Adrenal gland (tissue), 9 donors: ENCODE measurements at regions not wholly inside any gene's neighbourhood (a gene's known extent, or its start where the extent isn't known, plus 50 kb on each side); places are given as distances from the start of the nearest gene placed in this dataset.

Source experiments
- DNase-seq, 7 donors: peaks; one replicate each; pipeline ENCODE4 v3.0.0-alpha.2; 2019 to 2020
- H3K27ac ChIP-seq, 5 donors: fragments of 200-600 bp; sonication (generic) in 4 of 5; 1 replicate in 3 of 5; 2 replicates in 2 of 5; pipeline versions ENCODE4 v1.5.1 to v1.8.0; 2016 to 2020; ENCODE audit warnings: mild to moderate bottlenecking in 1 of 5
- H3K27me3 ChIP-seq: fragments of 200-600 bp; 2 replicates; pipeline ENCODE4 v1.8.0; 2021
- H3K36me3 ChIP-seq, 2 donors: fragments of 200-600 bp; replicated peaks in 1 of 2; 1 replicate in 1 of 2; 2 replicates in 1 of 2; pipeline versions ENCODE4 v1.5.1 to v1.8.0; 2018 to 2022
- H3K4me1 ChIP-seq, 2 donors: fragments of 200-600 bp; replicated peaks in 1 of 2; 1 replicate in 1 of 2; 2 replicates in 1 of 2; pipeline versions ENCODE4 v1.5.1 to v1.8.0; 2018 to 2021
- H3K4me3 ChIP-seq, 4 donors: fragments of 200-600 bp; sonication (generic) in 3 of 4; one replicate each; pipeline ENCODE4 v1.5.1; 2016 to 2018
- H3K9me3 ChIP-seq, 3 donors: fragments of 200-600 bp; sonication (generic) in 1 of 3; replicated peaks in 1 of 3; 1 replicate in 2 of 3; 2 replicates in 1 of 3; pipeline versions ENCODE4 v1.5.1 to v1.8.0; 2016 to 2021
- CTCF ChIP-seq, 6 experiments: fragments of 450-650 bp in 4 of 6; fragments of 200-600 bp in 2 of 6; sonication (generic) in 1 of 6; IDR thresholded peaks; 1 replicate in 5 of 6; 2 replicates in 1 of 6; pipeline versions ENCODE4 v1.5.1 to v1.8.0; 2016 to 2021; ENCODE audit warnings: antibody characterized with exemption in 6 of 6, mild to moderate bottlenecking in 2 of 6, moderate library complexity in 1 of 6
- POLR2A ChIP-seq, 2 donors: fragments of 450-650 bp; IDR thresholded peaks; one replicate each; pipeline ENCODE4 v1.6.1; 2017; ENCODE audit warnings: antibody characterized with exemption in 2 of 2, mild to moderate bottlenecking in 2 of 2, moderate library complexity in 1 of 2
- WGBS, 4 donors: extraction: QIAGEN DNeasy Blood & Tissue Kit in 2 of 4; methylation state at CpG; one replicate each; pipeline versions ENCODE4 v1.1.5 to v1.1.7; 2013 to 2017; 5-methylcytosine and 5-hydroxymethylcytosine counted together
- intact Hi-C, 2 donors: fragments of 100-400 bp; cut with DNase I; formaldehyde crosslinking; loops; one replicate each; pipeline versions ENCODE4 v1.14.1 to v1.15.0; 2022 to 2023
- donor health status: healthy with polysubstance abuse.
- donor health status: Bipolar disorder and iron deficiency.
- donor health status: DM: yes; HTN: yes; CAD: no.
- donor health status: DM: no; HTN: no; CAD: no.
- donor health status: DM: no; HTN: no; CAD: no.

GRCh38 chr2:139949242-139949972 lies 1169.2 kb upstream of the NXPH2 start:
- intact Hi-C loops, result no loop called here
- Histone ChIP-seq H3K27ac (no peak overlapping the region), H3K4me1 (no peaks in the 10 kb centered on the region), H3K36me3 (no peaks in the 10 kb centered on the region), H3K27me3 (no peaks in the 10 kb centered on the region), H3K9me3 (no peaks in the 10 kb centered on the region), H3K4me3 (no peak overlapping the region)
- WGBS, 4 donors, result 81 to 87% (median 84%) methylated on average over 6 of the region's 6 CpGs
- TF ChIP-seq CTCF (IDR thresholded peaks at IDR 0.05), result no peak
- no peak for TF ChIP-seq POLR2A (IDR thresholded peaks at IDR 0.05)
- no peak for DNase-seq

GRCh38 chr2:139946690-139947089 lies 1166.5 kb upstream of the NXPH2 start:
- Histone ChIP-seq H3K4me1 (no peaks in the 10 kb centered on the region), H3K9me3 (no peaks in the 10 kb centered on the region), H3K36me3 (no peaks in the 10 kb centered on the region), H3K4me3 (no peak overlapping the region), H3K27me3 (no peaks in the 10 kb centered on the region), H3K27ac (no peak overlapping the region)
- no peak for DNase-seq
- no peak for TF ChIP-seq CTCF (IDR thresholded peaks at IDR 0.05)
- no peak for TF ChIP-seq POLR2A (IDR thresholded peaks at IDR 0.05)
- intact Hi-C loops, result no loop called here
- 77 to 88% (median 84%) methylated on average over 2 of the region's 2 CpGs for WGBS, 4 donors

- DNase-seq, result no peak
- WGBS, 4 donors, result 71 to 95% (median 81%) methylated on average over 1 of the region's 1 CpG
- no peak overlapping the region for H3K27ac ChIP-seq
- H3K4me1 ChIP-seq, result no peaks in the 10 kb centered on the region
- H3K36me3 ChIP-seq, result no peaks in the 10 kb centered on the region
- no peaks in the 10 kb centered on the region for H3K9me3 ChIP-seq
- H3K4me3 ChIP-seq, result no peak overlapping the region
- no peaks in the 10 kb centered on the region for H3K27me3 ChIP-seq
- intact Hi-C loops, result no loop called here
- TF ChIP-seq POLR2A (IDR thresholded peaks at IDR 0.05), result no peak
- TF ChIP-seq CTCF (IDR thresholded peaks at IDR 0.05), result no peak
Observed at GRCh38 chr2:139940686-139941085, 1160.5 kb upstream of the NXPH2 start.

- intact Hi-C loops, result no loop called here
- TF ChIP-seq CTCF (IDR thresholded peaks at IDR 0.05) (no peak), POLR2A (IDR thresholded peaks at IDR 0.05) (no peak)
- Histone ChIP-seq H3K4me3 (no peak overlapping the region), H3K4me1 (no peaks in the 10 kb centered on the region), H3K36me3 (no peaks in the 10 kb centered on the region), H3K9me3 (peaks cover 0 to 4% (median 0%) of the 10 kb centered on the region in 3 donors), H3K27ac (no peak overlapping the region), H3K27me3 (no peaks in the 10 kb centered on the region)
- DNase-seq, result no peak
- WGBS, 4 donors, result 15 to 42% (median 31%) methylated on average over 1 of the region's 1 CpG
Observed at GRCh38 chr2:139925903-139926302, 1145.7 kb upstream of the NXPH2 start.
